NCI-H526 treated with DMSO at 0.1 percent for 48 hours (cell line): ENCODE measurements at regions not wholly inside any gene's neighbourhood (a gene's known extent, or its start where the extent isn't known, plus 50 kb on each side); places are given as distances from the start of the nearest gene placed in this dataset.

Experiments
- DNase-seq: peaks from one replicate; lab custom pipeline; 2025; lab: John Stamatoyannopoulos, UW

GRCh38 chr13:30107521-30108136 is 199.7 kb downstream of the KATNAL1 start:
- no peak for DNase-seq

GRCh38 chr13:30107121-30107520 is 200.2 kb downstream of the KATNAL1 start:
- no peak for DNase-seq

GRCh38 chr13:30105381-30105780 is 202.0 kb downstream of the KATNAL1 start:
- no peak for DNase-seq

GRCh38 chr13:30103161-30103840 is 204.1 kb downstream of the KATNAL1 start:
- no peak for DNase-seq

DNA sequence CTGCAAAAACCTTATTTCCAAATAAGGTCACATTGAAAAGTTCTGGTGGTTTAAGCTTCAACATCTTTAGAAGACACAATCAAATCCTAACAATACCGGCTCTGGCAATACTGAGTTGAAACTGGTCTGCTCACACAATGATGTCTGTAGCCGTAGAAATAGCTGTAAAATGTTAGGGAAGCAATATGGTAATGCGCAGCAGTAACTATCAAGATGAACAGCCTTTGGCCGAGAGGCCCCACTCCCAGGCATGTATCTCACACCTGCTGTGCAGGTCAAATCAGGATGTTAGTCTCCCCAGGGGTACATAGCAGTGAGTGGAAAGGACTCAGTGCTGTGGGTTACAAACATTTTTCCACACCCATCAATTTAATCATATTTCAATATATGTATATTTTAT is 207.1 kb downstream of the KATNAL1 start:
- no peak for DNase-seq

GRCh38 chr13:30097701-30098100 is 209.7 kb downstream of the KATNAL1 start:
- no peak for DNase-seq

- DNase-seq: no peak
These were observed 210.3 kb downstream of the KATNAL1 start for GRCh38 chr13:30097089-30097488.

GRCh38 chr13:30094015-30094414 is 213.3 kb downstream of the KATNAL1 start:
- DNase-seq: no peak

GRCh38 chr13:30093236-30093635 is 214.1 kb downstream of the KATNAL1 start:
- no peak for DNase-seq

DNA sequence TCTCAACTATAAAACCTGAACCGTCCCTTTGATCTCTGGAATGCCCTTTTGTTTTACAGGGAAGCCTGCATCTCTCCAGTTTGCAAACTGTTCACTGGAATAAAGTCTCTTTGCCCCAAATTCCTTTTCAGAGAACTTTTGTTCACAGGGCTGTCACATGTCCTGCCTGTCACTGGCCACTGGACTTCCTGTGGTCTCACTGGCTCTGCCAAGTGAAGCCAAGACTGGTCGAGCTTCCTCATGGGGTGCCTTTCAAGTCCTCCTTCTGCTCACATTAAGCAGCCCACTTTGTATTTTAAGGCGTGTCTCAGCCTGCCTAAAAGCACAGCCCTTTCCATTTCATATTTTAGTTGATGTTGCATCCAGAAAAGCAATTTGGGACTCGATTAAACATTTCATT is 215.7 kb downstream of the KATNAL1 start:
- DNase-seq: no peak

DNA sequence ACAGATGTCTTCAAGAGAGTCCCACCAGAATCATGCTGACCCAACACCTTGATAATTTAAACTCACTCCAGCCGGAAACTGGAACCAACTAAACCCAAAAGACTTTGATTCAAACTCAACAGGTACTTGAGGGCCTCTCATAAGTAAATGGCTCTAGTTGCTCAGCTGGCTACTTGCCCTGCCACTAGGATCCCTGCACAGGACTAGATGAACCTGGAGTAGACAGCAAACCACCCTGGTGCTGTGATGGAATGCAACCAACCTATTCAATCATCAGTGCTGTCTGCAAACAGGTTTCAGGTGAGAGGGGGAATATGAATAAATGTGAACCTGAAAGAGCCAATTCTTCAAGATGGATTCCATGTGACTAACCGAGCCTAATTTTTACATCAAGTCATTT is 216.3 kb downstream of the KATNAL1 start:
- no peak for DNase-seq

GRCh38 chr13:30088312-30088855 is 219.0 kb downstream of the KATNAL1 start:
- no peak for DNase-seq

- no peak for DNase-seq
These were observed 222.3 kb downstream of the KATNAL1 start for GRCh38 chr13:30085087-30085486.

DNA sequence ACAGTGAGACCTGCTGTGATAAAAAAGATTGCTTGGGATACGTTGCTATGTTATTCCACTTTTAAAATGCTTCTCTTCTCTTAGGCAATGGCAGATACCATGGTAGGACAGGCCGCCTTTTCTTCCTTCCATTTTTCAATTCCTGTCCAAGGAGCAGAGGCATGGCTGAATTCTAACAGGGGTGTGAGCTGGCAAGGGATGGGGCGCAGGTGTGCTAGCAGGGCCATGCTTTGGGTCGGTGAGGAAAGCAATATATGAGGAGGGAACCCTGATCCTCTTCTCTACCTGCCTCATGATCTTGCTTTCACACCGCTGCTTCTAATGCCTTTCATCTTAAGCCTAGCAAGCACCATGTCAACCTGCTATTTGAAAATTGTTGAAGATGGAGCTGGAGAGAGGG is 225.0 kb downstream of the KATNAL1 start:
- DNase-seq: no peak

DNA sequence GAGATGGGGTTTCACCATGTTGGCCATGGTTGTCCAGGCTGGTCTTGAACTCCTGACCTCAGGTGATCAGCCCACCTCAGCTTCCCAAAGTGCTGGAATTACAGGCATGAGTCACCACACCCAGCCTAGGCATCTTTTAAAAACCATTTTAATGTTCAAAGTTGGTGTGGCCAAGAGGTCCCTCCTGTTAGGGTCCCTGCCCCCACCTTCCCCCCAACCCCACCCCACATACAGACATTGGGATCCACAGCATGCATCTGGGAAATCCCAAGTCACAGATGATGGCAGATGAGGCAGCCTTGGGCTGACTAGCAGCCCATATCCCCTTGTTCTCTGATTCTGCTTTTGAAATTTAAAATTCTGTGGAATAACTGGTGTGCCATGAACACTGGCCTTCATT is 226.0 kb downstream of the KATNAL1 start:
- DNase-seq: no peak

- DNase-seq: no peak
These were observed 227.8 kb downstream of the KATNAL1 start for GRCh38 chr13:30079501-30079900.

- DNase-seq: no peak
These were observed 227.6 kb upstream of the UBL3 start for GRCh38 chr13:30078059-30078458.

DNA sequence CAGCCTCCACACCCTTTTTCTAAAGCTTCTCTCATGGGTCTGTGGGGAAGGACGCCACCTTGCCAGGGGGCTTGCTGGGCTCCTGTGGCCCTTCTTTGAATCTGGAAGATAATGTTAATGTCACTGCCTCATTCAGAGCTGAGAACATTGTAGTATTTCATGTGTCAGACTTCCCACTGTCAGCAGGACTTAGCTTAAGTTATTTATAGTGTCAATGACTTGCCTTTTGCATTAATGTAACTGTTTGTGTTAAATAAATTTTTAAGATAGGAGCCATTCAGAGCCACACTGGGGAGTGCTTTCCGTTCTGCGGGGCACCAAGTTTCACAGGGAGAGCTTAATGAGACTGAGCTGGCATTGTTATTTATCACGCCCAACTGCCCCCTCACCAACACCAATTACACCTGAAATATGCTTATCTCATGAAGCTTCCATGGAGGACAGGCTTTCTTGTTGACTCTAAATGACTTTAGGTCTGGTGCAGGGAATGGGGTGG is 226.9 kb upstream of the UBL3 start:
- DNase-seq: no peak

GRCh38 chr13:30074955-30075614 is 224.7 kb upstream of the UBL3 start:
- DNase-seq: no peak

DNA sequence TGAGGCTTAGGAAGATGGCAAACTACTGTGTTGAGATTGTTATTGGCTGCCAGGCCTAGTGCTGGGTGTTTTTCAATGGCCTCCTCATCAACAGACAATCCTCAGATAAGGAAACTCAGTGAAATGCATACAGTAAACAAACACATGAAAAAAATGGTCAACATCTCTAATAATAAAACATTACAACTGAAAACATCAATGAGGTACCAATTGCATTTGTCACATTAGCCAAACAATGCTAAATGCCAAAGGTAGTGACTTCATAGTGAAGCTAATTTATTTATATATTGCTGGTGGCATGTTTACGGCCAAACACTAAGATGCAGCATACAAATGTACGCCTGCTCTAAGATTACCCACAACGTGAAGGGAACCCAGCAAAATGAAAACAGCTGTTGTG is 224.0 kb upstream of the UBL3 start:
- no peak for DNase-seq

- no peak for DNase-seq
These were observed 222.4 kb upstream of the UBL3 start for GRCh38 chr13:30072818-30073186.

- DNase-seq: no peak
These were observed 221.8 kb upstream of the UBL3 start for GRCh38 chr13:30071969-30072817.
